Mesenchymal stem cell (in vitro differentiated cells and primary cell): ENCODE measurements at regions not wholly inside any gene's neighbourhood (a gene's known extent, or its start where the extent isn't known, plus 50 kb on each side); places are given as distances from the start of the nearest gene placed in this dataset.

ENCODE experiments used
- DNase-seq: peaks from one replicate; pipeline ENCODE4 v3.0.0-alpha.2; 2013
- H2AFZ ChIP-seq: one replicate; pipeline ENCODE4 v1.6.1; 2013; ENCODE audit warnings: low read depth, mild to moderate bottlenecking, control low read depth, inconsistent platforms, low read length, moderate library complexity
- H2AK5ac ChIP-seq: 2 replicates; pipeline ENCODE4 v1.6.1; 2013; ENCODE audit warnings: low read length, moderate library complexity, mild to moderate bottlenecking, inconsistent platforms; ENCODE audit not compliant: severe bottlenecking
- H2BK120ac ChIP-seq: one replicate; pipeline ENCODE4 v1.6.1; 2013; ENCODE audit warnings: low read depth, mild to moderate bottlenecking, inconsistent platforms, low read length, moderate library complexity
- H2BK12ac ChIP-seq, 2 experiments: one replicate each; pipeline ENCODE4 v1.6.1; 2013; ENCODE audit warnings: inconsistent platforms in 2 of 2, low read length in 2 of 2, mild to moderate bottlenecking in 2 of 2, moderate library complexity in 2 of 2, control low read depth in 1 of 2
- H2BK15ac ChIP-seq: one replicate; pipeline ENCODE4 v1.6.1; 2013; ENCODE audit warnings: mild to moderate bottlenecking, low read depth, inconsistent platforms; ENCODE audit not compliant: poor library complexity, severe bottlenecking
- H2BK5ac ChIP-seq: 2 replicates; pipeline ENCODE4 v1.6.1; 2013; ENCODE audit warnings: low read depth, mild to moderate bottlenecking, low read length, control low read depth, inconsistent platforms; ENCODE audit not compliant: poor library complexity, severe bottlenecking
- H3K14ac ChIP-seq, 2 experiments: one replicate each; pipeline ENCODE4 v1.6.1; 2013; ENCODE audit warnings: inconsistent platforms in 2 of 2, low read length in 2 of 2, control low read depth in 1 of 2, mild to moderate bottlenecking in 1 of 2, moderate library complexity in 1 of 2
- H3K18ac ChIP-seq, 2 experiments: one replicate each; pipeline ENCODE4 v1.6.1; 2013; ENCODE audit warnings: inconsistent platforms in 2 of 2, low read length in 2 of 2, control low read depth in 1 of 2, low read depth in 1 of 2, mild to moderate bottlenecking in 1 of 2
- H3K23ac ChIP-seq, 2 experiments: one replicate each; pipeline ENCODE4 v1.6.1; 2013; ENCODE audit warnings: inconsistent platforms in 2 of 2, low read length in 2 of 2, mild to moderate bottlenecking in 2 of 2, moderate library complexity in 2 of 2, control low read depth in 1 of 2
- H3K27ac ChIP-seq: 2 replicates; pipeline ENCODE4 v1.5.1; 2013; ENCODE audit warnings: mild to moderate bottlenecking, moderate library complexity, low read length, control low read depth, inconsistent platforms; ENCODE audit not compliant: poor library complexity, severe bottlenecking
- H3K27me3 ChIP-seq, 2 experiments: 2 replicates each; pipeline versions ENCODE4 v1.6.1 to v1.7.0; 2013; ENCODE audit warnings: low read length in 2 of 2, mild to moderate bottlenecking in 2 of 2, moderate library complexity in 2 of 2, control low read depth in 1 of 2, inconsistent platforms in 1 of 2; ENCODE audit not compliant: control insufficient read depth in 1 of 2, insufficient read depth in 1 of 2
- H3K36me3 ChIP-seq, 2 experiments: 2 replicates each; pipeline versions ENCODE4 v1.6.1 to v1.7.0; 2013; ENCODE audit warnings: low read length in 2 of 2, control low read depth in 1 of 2, inconsistent platforms in 1 of 2, low read depth in 1 of 2, mild to moderate bottlenecking in 1 of 2; ENCODE audit not compliant: insufficient read depth in 2 of 2, control insufficient read depth in 1 of 2
- H3K4ac ChIP-seq, 2 experiments: one replicate each; pipeline ENCODE4 v1.6.1; 2013; ENCODE audit warnings: inconsistent platforms in 2 of 2, low read length in 2 of 2, mild to moderate bottlenecking in 2 of 2, moderate library complexity in 2 of 2, control low read depth in 1 of 2, low read depth in 1 of 2
- H3K4me1 ChIP-seq: 2 replicates; pipeline ENCODE4 v1.6.1; 2013; ENCODE audit warnings: low read depth, low read length, control low read depth; ENCODE audit not compliant: control insufficient read depth, insufficient read depth
- H3K4me2 ChIP-seq: 2 replicates; pipeline ENCODE4 v1.6.1; 2013; ENCODE audit warnings: low read length, mild to moderate bottlenecking, inconsistent platforms; ENCODE audit not compliant: poor library complexity, severe bottlenecking
- H3K4me3 ChIP-seq, 2 experiments: 2 replicates each; pipeline versions ENCODE4 v1.5.1 to v1.7.0; 2013; ENCODE audit warnings: low read length in 2 of 2, mild to moderate bottlenecking in 2 of 2, control low read depth in 1 of 2, low read depth in 1 of 2; ENCODE audit not compliant: insufficient read depth in 1 of 2
- H3K79me1 ChIP-seq: replicated peaks from 2 replicates; pipeline ENCODE4 v1.6.1; 2013; ENCODE audit warnings: mild to moderate bottlenecking, control low read depth, low read length, inconsistent platforms; ENCODE audit not compliant: poor library complexity, severe bottlenecking
- H3K9ac ChIP-seq: 2 replicates; pipeline ENCODE4 v1.7.0; 2013; ENCODE audit warnings: mild to moderate bottlenecking, low read length, moderate library complexity
- H3K9me3 ChIP-seq: 2 replicates; pipeline ENCODE4 v1.7.0; 2013; ENCODE audit warnings: mild to moderate bottlenecking, low read length; ENCODE audit not compliant: control insufficient read depth
- H4K8ac ChIP-seq: one replicate; pipeline ENCODE4 v1.6.1; 2013; ENCODE audit warnings: inconsistent platforms, mild to moderate bottlenecking, low read length, moderate library complexity
- H4K91ac ChIP-seq: one replicate; pipeline ENCODE4 v1.6.1; 2013; ENCODE audit warnings: mild to moderate bottlenecking, low read length, inconsistent platforms
- whole genome bisulfite sequencing: methylation state at CpG from one replicate; pipeline ENCODE4 v1.1.7; 2013; ENCODE audit warnings: mixed read lengths; 5-methylcytosine and 5-hydroxymethylcytosine counted together

DNA sequence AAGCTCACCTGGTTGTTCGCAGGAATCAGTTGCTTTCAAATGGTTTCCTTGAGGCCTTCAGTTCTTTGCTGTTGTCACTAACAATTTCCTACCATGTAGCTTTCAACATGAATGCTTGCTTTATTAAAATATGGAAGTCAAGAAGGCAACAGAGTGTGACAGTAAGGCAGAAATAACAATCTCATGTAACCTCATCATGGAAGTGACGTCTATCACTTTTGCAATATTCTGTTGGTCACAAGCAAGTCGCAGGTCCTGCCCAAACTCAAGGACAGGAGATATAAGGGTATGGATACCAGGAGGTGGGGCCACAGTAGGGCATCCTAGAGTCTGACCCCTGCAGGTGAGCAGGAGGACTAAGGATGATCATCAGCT is 296.8 kb upstream of the ZP4 start:
- 92% methylated on average over 3 of the region's 3 CpGs for WGBS
- H3K4me2 ChIP-seq: no peak overlapping the region
- H4K8ac ChIP-seq: no peak overlapping the region
- H2BK120ac ChIP-seq: no peak overlapping the region
- no peaks in the 10 kb centered on the region for H3K36me3 ChIP-seq
- H3K4ac ChIP-seq: no peak overlapping the region
- H2BK15ac ChIP-seq: no peak overlapping the region
- H4K91ac ChIP-seq: peak overlapping the region; percentile 10
- no peaks in the 10 kb centered on the region for H3K27me3 ChIP-seq
- H3K9ac ChIP-seq: no peak overlapping the region
- H2AFZ ChIP-seq: no peak overlapping the region
- H3K4me1 ChIP-seq: no peaks in the 10 kb centered on the region
- no peak overlapping the region for H2AK5ac ChIP-seq
- no peak overlapping the region for H2BK12ac ChIP-seq
- H3K23ac ChIP-seq: no peak overlapping the region
- H3K79me1 ChIP-seq: no peaks in the 10 kb centered on the region
- H3K4me3 ChIP-seq: no peak overlapping the region
- no peak overlapping the region for H3K18ac ChIP-seq
- peaks cover 19% of the 10 kb centered on the region for H3K9me3 ChIP-seq
- H2BK5ac ChIP-seq: no peak overlapping the region
- no peak for DNase-seq
- H3K14ac ChIP-seq: no peak overlapping the region
- no peak overlapping the region for H3K27ac ChIP-seq

DNA sequence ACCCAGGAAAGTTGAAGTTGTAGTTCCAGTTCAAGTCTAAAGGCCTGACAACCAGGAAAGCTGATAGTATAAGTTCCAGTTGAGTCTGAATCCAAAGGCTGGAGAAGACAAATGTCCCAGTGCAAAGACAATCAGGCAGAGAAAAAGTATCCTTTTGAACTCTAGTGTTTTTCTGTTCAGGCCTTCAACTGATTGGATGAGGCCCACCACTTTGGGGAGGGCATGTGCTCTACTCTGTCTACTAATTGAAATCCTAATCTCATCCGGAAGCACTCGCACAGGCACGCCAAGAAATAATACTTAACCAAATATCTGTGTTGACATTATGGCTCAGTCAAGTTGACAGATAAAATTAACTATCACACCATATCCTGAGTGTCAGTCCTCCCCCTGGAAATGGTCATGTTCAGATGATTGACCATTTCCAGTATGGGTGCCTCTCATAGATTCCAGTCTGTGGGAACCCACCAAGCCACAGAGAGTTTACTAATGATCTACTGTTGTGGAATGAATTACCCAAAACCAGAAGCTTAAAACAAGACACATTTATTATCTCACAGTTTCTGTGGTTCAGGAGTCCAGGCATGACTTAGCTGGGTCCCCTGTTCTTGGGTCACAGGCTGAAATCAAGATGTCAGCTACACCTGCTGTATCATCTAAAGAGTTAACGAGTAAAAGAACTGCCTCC is 296.3 kb upstream of the ZP4 start:
- Histone ChIP-seq H3K4ac (no peak overlapping the region), H3K9ac (no peak overlapping the region), H3K14ac (no peak overlapping the region), H3K27me3 (no peaks in the 10 kb centered on the region), H4K8ac (no peak overlapping the region), H3K4me3 (no peak overlapping the region), H3K4me2 (no peak overlapping the region), H3K23ac (no peak overlapping the region), H3K18ac (no peak overlapping the region), H2AK5ac (no peak overlapping the region), H2AFZ (no peak overlapping the region), H2BK12ac (no peak overlapping the region), H3K4me1 (no peaks in the 10 kb centered on the region), H2BK15ac (no peak overlapping the region), H2BK5ac (no peak overlapping the region), H3K79me1 (no peaks in the 10 kb centered on the region), H3K36me3 (no peaks in the 10 kb centered on the region), H3K27ac (no peak overlapping the region), H2BK120ac (no peak overlapping the region), H4K91ac (no peak overlapping the region), H3K9me3 (peaks cover 19% of the 10 kb centered on the region)
- 81% methylated on average over 4 of the region's 4 CpGs for WGBS
- DNase-seq: no peak

DNA sequence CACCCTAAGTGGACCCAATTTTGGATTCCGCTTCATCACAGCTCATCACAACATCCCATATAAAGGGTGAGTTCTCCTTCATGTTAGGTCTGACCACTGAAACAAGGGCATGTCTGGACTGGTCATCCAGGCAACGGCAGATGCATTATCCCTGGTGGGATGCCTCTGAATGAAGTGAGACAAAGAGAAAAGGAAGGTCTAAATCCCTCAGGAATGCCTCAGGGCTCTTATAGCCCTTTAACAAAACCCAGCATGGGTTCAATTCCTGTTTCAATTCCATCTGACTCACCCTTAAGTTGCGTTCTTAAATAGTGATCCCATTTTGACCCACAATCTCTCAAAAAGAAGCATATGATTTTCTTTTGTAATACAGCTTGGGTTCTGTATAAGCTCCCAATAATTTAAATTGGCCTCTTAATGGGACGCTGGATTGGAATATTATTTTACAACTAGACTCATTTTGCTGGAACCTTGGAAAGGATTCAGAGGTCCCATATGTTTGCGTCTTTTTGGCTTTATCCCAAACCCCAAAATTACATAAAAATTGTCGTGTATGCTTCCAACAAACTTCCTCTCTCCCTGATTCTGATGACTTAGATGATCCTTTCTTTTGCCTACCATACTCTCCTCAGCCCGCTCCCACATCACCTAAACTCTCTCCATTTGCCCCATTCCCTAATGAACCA is 287.4 kb upstream of the ZP4 start:
- no peaks in the 10 kb centered on the region for H3K79me1 ChIP-seq
- H2AFZ ChIP-seq: no peak overlapping the region
- H3K9ac ChIP-seq: no peak overlapping the region
- H3K4me1 ChIP-seq: no peaks in the 10 kb centered on the region
- no peak overlapping the region for H4K8ac ChIP-seq
- H2AK5ac ChIP-seq: no peak overlapping the region
- H3K9me3 ChIP-seq: peaks cover 26% of the 10 kb centered on the region
- no peak overlapping the region for H3K4ac ChIP-seq
- no peak overlapping the region for H3K4me3 ChIP-seq
- no peaks in the 10 kb centered on the region for H3K36me3 ChIP-seq
- no peak overlapping the region for H3K14ac ChIP-seq
- no peak overlapping the region for H2BK15ac ChIP-seq
- no peak overlapping the region for H2BK12ac ChIP-seq
- no peak overlapping the region for H3K23ac ChIP-seq
- no peak overlapping the region for H3K4me2 ChIP-seq
- no peaks in the 10 kb centered on the region for H3K27me3 ChIP-seq
- 82% methylated on average over 6 of the region's 7 CpGs for WGBS
- peak overlapping the region; percentile 44 for H3K27ac ChIP-seq
- no peak for DNase-seq
- H2BK120ac ChIP-seq: no peak overlapping the region
- H3K18ac ChIP-seq: no peak overlapping the region
- H2BK5ac ChIP-seq: no peak overlapping the region
- no peak overlapping the region for H4K91ac ChIP-seq

DNA sequence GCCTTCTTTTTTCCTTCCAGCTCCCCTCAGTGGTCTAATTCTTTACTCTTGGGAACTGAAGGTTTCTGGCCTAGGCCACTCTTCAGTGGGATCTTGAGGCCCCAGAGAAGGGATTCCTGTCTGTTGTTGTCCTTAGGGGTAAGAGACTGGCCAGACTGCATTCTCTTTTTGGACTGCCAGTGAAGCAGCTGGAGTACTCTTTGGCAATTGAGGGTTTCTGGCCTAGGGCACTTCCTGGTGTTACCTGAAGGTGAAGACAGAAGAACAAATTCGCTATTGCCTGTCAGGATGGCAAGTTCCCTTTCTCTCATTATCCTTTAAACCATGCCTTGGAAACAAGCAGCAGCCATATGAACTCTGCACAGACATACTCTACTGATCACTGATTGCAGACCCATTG is 286.6 kb upstream of the ZP4 start:
- no peak overlapping the region for H3K9ac ChIP-seq
- no peaks in the 10 kb centered on the region for H3K27me3 ChIP-seq
- 69% methylated on average over 1 of the region's 1 CpG for WGBS
- no peaks in the 10 kb centered on the region for H3K4me1 ChIP-seq
- no peak overlapping the region for H3K4ac ChIP-seq
- no peaks in the 10 kb centered on the region for H3K79me1 ChIP-seq
- no peak overlapping the region for H2BK5ac ChIP-seq
- no peak overlapping the region for H2AFZ ChIP-seq
- no peak overlapping the region for H3K18ac ChIP-seq
- no peak overlapping the region for H2BK12ac ChIP-seq
- no peak overlapping the region for H4K91ac ChIP-seq
- H4K8ac ChIP-seq: no peak overlapping the region
- no peak overlapping the region for H3K4me2 ChIP-seq
- H2BK120ac ChIP-seq: no peak overlapping the region
- no peak for DNase-seq
- no peaks in the 10 kb centered on the region for H3K36me3 ChIP-seq
- no peak overlapping the region for H3K14ac ChIP-seq
- H3K4me3 ChIP-seq: no peak overlapping the region
- peaks cover 26% of the 10 kb centered on the region for H3K9me3 ChIP-seq
- H2AK5ac ChIP-seq: peak overlapping the region; percentile 2
- peak overlapping the region; percentile 19 for H3K27ac ChIP-seq
- H2BK15ac ChIP-seq: no peak overlapping the region
- no peak overlapping the region for H3K23ac ChIP-seq
